Daoy (cell line): ENCODE measurements at regions not wholly inside any gene's neighbourhood (a gene's known extent, or its start where the extent isn't known, plus 50 kb on each side); places are given as distances from the start of the nearest gene placed in this dataset.
A peak's percentile ranks its signal among the peaks of the same experiment; 100 is the strongest.
"Not testable (repeated sequence)": the region's sequence is repeated elsewhere in the genome, so short reads cannot be mapped to it uniquely, and the experiment has no call there.

ENCODE experiments used
- DNase-seq: peaks from one replicate; pipeline ENCODE4 v3.0.0-alpha.2; 2015; ENCODE audit warnings: low read depth

GRCh38 chr5:13346401-13346800, 598.1 kb downstream of the DNAH5 start:
- no peak for DNase-seq

DNA sequence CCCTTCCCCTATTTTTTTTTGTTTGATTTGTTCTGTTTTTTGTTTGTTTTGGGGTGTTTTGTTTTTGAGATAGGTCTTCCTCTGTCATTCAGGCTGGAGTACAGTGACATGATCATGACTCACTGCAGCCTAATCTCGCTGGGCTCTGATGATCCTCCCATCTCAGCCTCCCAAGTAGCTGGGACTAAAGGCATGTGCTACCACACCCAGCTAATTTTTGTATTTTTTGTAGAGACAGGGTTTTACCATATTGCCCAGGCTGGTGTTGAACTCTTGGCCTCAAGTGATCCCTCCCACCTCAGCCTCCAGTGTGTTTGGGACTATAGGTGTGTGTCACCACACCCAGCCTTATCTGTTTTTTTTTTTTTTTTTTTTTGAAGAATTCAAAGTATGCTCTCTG, 605.4 kb downstream of the DNAH5 start:
- DNase-seq, result no peak

DNA sequence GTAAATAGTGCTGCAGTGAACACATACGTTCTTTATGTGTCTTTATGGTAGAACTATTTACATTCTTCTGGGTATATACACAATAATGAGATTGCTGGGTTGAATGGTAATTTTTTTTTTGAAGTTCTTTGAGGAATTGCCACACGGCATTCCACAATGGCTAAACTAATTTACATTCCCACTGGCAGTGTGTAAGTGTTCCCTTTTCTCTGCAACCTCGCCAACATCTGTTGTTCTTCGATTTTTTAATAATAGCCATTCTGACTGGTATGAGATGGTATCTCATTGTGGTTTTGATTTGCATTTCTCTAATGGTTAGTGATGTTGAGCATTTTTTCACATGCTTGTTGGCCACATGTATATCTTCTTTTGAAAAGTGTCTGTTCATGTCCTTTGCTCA, 609.5 kb downstream of the DNAH5 start:
- DNase-seq, result not testable (repeated sequence)

- no peak for DNase-seq
Observed at GRCh38 chr5:13331585-13331984, 612.9 kb downstream of the DNAH5 start.

DNA sequence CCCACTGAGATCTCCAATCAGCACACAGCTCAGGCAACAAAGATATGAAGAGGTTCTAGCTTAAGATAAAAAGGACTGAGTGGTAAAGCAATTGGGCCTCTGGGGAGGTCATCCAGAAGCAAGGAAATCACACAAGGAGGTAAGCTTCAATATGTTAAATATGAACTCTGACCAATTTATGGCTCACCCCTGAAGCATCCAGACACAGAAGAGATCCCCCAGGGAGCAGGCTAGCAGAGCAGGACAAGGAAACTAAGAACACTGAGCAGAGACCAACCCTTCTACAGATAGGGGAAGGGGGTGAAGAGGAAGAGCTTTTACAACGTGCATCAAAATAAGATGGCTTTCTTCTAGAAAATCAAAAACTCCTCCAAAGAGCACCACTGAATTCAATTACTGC, 616.2 kb downstream of the DNAH5 start:
- peak; percentile 39 for DNase-seq

DNA sequence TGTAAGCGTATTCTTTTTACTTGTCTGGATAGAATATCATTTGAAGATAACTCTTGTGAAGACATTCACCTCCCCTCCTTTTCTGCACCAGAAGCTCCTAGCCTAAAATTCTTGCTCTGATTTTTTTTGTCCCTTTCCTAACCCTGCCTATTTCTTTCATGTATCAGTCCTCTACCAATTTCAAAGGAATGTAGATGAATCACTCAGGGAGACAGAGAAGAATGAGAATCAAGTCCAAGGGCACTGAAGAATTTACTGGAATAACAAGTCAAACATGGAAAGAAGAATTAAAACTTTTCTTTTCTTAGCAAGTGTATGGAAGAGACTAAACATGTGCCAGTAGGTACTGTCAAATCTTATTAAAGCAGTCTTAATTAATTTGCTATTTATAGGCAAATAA, 618.7 kb downstream of the DNAH5 start:
- DNase-seq, result no peak

GRCh38 chr5:13322769-13323168, 621.7 kb downstream of the DNAH5 start:
- DNase-seq, result no peak

DNA sequence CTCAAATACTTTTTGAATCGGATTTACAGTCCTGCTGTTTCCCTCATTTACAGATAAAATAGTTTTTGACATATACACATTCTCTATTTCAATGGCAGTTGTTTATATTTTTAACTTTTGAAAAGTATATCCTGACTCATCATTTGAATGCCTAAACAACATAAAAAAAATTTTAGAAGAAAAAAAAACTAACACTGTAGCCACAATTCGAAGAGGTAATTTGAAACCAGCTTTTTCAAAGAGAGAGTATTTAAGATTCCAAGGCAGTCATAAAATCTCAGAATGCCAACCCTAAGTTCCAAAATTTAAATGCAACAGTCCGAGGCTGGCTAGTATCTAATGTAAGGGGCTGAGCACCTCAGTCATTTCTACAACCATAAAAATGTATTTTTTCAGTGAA, 626.8 kb downstream of the DNAH5 start:
- DNase-seq, result no peak

- DNase-seq, result no peak
Observed at GRCh38 chr5:13316176-13316575, 628.3 kb downstream of the DNAH5 start.

- DNase-seq, result no peak
Observed at GRCh38 chr5:13307480-13307879, 637.0 kb downstream of the DNAH5 start.

DNA sequence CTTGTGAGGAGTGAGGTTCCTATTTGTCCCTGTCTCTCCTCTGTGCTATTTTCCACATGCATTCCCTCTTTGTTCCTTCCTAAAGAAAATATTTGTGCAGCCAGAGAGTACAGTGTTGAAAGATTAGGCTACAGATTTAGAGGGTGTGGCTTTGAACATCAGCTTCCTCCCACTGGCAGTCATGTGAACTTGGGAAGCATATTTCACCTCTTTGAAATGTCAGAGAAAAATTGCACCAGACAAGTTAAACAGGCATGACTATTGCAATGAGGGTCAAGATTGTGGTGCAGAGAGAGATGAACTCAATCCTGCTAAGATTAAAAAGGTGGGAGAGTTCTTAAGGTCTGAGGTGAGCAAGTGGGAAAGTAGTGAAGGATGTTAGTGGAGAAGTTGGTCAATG, 641.0 kb downstream of the DNAH5 start:
- no peak for DNase-seq

DNA sequence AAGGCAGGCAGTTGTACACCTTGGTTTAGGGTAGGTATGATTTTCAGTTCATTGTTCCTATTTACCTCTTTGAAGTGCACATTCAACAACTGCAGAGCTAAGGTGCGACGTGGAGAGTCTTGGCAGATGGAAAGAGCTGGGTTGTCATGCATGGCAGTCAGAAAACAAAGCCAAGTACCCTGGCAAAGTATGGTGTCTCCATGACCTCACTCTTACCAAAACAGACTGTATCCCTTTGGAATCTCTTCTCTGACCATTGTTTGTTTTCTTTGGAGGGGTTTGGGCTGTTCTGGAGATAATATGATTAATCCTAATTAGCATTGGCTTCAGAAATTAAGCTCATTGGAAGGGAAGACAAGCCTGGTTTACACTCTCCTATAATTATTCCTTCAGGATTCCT, 665.7 kb downstream of the DNAH5 start:
- DNase-seq, result peak; percentile 22

GRCh38 chr5:13278148-13278547, 666.3 kb downstream of the DNAH5 start:
- DNase-seq, result no peak

DNA sequence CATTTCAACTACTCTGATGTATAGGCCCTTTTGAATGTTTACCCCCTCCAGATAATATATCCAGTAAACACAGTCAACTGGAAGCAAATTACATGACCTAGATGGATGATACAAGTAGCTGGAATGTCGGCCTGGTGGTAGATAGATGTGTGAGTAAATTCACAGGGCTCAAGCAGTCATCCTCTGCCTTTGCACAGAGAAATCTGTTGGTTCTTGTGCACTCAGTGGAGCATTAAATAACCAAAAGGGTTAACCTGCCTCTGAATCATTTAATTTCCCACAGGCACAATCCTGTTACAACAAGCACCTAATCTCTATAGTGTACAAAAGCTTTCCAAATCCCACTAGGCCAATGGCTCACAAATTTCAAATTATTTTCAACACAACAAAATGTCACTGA, 668.3 kb downstream of the DNAH5 start:
- DNase-seq, result peak; percentile 13

DNA sequence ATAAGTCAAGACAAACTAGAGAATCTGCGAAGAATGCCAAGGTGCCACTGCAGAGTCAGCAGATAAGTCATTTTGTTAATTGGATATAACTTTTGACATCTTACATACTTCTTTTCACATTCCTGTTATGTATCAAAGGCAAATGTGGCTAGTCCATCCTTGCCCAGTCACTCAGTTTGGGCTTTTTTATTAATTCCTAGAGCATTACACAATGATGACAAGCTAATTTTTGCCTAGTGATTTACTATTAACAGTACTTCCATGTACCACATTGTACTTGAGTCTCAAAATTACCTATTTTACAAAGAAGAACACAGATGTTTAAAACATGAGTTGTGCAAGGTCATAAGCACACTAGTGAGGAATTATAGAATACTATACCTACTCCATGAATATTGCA, 680.8 kb downstream of the DNAH5 start:
- DNase-seq, result no peak

DNA sequence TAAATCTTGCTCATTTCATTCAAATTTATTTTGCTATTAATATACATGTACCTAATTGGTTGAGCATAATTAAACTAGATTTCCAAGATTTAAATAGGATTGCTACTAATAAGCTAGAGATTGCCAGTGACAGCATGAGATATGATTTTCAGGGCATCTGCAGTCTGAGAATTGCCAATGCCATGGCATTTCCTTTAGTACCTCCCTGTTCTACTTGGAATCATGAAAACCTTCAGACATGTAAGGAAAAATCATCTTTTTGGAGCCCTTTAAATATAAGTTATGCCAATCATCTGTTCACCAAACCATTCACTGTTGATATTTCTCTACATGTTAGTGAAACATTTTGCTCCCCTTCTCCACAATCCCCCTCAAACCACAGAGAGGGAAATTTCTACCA, 691.4 kb downstream of the DNAH5 start:
- no peak for DNase-seq

DNA sequence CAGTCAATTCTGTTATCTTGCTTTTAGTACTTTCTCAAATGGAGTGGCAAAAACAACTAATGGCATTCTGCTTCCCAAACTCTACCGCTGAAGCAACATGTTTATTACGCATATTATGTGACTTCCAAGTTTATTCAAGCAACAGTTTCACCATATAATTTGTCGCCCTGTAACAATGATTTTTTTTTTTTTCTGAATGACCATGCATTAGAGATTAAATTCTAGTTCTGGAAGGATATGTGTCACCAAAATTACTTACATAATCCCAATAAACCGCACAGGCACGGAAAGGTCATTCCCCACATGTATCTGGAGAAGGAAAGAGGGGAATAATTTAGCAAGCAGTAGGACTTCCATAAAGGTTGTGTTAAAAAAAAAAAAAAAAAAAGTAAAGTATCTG, 691.8 kb downstream of the DNAH5 start:
- DNase-seq, result no peak

- DNase-seq, result peak; percentile 36
Observed at GRCh38 chr5:13251623-13252376, 692.7 kb downstream of the DNAH5 start.

DNA sequence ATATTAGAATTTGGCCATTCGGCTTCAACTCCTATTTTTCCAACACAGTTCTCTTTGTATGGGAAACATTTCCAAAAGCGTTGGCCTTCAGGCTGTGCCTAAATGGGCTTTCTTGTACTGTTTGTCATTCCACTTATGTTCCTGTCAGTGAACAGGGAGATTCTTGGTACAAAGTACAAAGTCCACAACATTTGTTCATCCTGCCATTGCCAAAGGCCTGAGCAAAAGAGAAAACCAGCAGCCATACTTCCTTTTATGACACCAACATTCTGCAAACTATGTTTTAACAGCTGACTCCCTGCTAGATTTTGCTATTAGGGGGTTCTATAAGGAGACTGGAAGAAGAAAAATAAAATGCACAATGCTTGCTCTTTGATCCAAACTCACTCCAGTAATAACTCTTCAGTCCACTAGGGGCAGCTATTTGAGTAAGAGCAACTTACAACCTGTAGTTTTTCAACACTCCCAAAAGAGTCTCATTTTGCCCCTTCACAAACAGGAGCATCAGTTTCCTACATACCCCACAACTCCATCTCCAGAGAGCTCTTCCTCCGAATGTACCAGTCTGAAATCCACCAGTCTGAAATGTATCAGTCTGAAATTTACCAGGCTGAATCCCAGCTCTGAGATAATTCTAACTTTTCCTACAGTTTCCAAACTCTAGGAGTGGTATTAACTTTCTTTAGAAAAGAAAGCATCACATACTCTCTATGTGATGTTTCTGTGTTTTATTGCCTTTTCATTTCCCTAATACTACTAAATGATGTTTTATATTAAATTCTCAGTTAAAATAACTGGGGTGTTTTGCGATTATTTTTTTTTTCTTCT, 693.8 kb downstream of the DNAH5 start:
- DNase-seq, result no peak

- DNase-seq, result peak; percentile 17
Observed at GRCh38 chr5:13249854-13250253, 694.6 kb downstream of the DNAH5 start.

DNA sequence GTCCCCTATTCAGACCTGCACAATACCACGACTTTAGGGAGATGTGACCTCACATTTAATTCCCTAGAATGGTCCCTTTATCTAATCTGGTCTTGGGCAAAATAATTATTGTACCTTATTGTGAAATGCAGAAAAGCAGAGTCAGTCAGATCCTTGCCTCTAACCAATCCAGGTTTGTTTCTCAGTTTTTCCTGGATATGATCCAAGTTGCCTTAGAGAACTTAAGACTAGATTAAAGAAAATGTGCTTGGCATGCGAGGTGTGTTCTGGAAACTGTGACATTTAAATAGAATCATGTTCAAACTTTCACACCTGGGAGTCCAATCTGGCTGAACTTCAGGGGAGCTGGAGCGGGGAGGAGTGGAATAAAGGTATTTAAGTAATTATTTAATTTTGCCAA, 696.2 kb downstream of the DNAH5 start:
- DNase-seq, result no peak

DNA sequence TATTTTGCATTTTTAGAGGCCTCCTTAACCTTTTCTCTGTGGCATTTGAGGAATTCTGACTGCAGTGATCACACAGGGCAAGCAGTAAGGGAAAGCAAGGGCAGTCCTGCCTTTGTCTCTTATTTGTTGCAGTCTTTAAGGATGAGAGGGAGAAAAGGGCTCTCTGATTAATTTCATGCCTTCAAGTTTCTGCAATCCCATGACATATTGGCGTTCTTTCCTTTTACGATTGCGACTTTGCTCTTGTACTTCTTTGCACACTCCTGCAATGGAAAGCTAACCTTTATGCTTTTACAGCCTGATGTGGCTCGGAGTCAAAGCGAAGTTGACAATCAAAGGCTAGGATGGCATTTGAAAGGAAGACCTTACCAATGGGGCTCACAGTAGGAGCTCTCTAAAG, 698.4 kb downstream of the DNAH5 start:
- no peak for DNase-seq

DNA sequence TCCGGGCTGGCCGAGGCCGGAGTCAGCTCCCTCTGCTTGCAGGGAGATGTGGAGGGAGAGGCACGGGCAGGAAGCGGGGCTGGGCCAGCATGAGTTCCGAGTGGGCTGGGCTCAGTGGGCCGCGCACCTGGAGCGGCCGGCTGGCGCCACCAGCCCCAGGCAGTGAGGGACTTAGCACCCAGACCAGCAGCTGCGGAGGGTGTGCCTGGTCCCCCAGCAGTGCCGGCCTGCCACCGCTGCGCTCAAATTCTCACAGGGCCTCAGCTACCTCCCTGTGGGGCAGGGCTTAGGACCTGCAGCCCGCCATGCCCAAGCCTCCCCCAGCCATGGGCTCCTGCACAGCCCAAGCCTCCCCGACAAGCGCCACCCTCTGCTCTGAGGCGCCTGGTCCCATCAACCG, 700.3 kb downstream of the DNAH5 start:
- DNase-seq, result no peak
